Skeletal muscle tissue (tissue), 3 donors: ENCODE measurements at regions not wholly inside any gene's neighbourhood (a gene's known extent, or its start where the extent isn't known, plus 50 kb on each side); places are given as distances from the start of the nearest gene placed in this dataset.
"Not testable (repeated sequence)": the region's sequence is repeated elsewhere in the genome, so short reads cannot be mapped to it uniquely, and the experiment has no call there.

Experiments used
- H3K27ac ChIP-seq: one replicate; pipeline ENCODE4 v1.7.0; 2013; ENCODE audit warnings: mild to moderate bottlenecking, low read depth, low read length, inconsistent platforms
- H3K27me3 ChIP-seq, 3 donors: one replicate each; pipeline ENCODE4 v1.7.0; 2013; ENCODE audit warnings: low read length in 3 of 3; ENCODE audit not compliant: control insufficient read depth in 3 of 3, insufficient read depth in 3 of 3
- H3K36me3 ChIP-seq, 3 donors: one replicate each; pipeline ENCODE4 v1.7.0; 2013; ENCODE audit warnings: low read length in 3 of 3; ENCODE audit not compliant: control insufficient read depth in 3 of 3, insufficient read depth in 3 of 3
- H3K4me1 ChIP-seq, 3 donors: one replicate each; pipeline ENCODE4 v1.7.0; 2013; ENCODE audit warnings: low read length in 3 of 3, mild to moderate bottlenecking in 3 of 3; ENCODE audit not compliant: control insufficient read depth in 3 of 3, insufficient read depth in 3 of 3
- H3K4me3 ChIP-seq, 3 donors: one replicate each; pipeline ENCODE4 v1.7.0; 2013; ENCODE audit warnings: low read length in 3 of 3
- H3K9ac ChIP-seq, 3 donors: one replicate each; pipeline ENCODE4 v1.7.0; 2013; ENCODE audit warnings: low read length in 3 of 3, mild to moderate bottlenecking in 3 of 3, moderate library complexity in 2 of 3, low read depth in 1 of 3
- H3K9me3 ChIP-seq, 3 donors: one replicate each; pipeline ENCODE4 v1.7.0; 2013; ENCODE audit warnings: low read length in 3 of 3; ENCODE audit not compliant: control insufficient read depth in 3 of 3
- donor health status: Osteomylitis.

DNA sequence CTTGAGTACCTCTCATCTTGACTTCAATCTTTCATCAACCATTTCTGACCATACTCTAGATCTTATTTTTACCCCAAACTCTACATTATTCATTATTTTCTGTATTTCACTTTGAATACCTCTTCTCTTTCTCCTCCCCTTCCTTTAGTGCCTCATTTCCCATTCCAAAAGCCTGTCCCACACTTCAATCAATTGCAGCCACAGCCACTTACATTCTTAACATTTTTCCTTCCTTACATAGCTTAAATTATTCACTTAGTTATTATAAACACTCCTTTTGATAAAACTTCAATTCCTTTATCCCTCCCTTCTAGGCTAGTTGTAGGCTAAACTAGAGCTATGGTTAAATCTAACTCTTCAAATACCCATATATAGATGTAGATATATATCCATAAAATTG, 344.0 kb downstream of the PRR16 start:
- Histone ChIP-seq H3K9me3 (no peaks in the 10 kb centered on the region), H3K36me3 (no peaks in the 10 kb centered on the region), H3K4me1 (no peaks in the 10 kb centered on the region), H3K27me3 (no peaks in the 10 kb centered on the region), H3K27ac (no peak overlapping the region), H3K9ac (no peak overlapping the region), H3K4me3 (no peak overlapping the region)

DNA sequence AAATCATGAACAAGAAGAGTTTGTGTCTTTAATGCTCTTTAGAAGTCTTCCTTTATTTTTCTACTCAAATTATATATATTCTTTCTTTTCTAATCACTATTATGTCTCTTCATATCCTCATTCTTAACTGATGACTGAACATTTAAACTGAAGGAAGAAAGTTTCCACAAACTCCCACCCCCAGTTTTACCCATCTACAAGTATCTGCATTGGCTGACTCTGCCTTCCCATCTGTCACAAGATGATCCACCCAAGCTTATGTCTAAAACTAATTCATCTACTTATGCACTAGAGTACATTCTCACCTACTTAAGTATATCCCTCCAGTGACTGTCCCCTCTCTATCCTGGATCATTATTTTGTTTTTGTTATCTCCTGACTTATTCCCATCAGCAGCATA, 344.5 kb downstream of the PRR16 start:
- no peak overlapping the region for H3K4me3 ChIP-seq
- H3K9me3 ChIP-seq = no peaks in the 10 kb centered on the region

DNA sequence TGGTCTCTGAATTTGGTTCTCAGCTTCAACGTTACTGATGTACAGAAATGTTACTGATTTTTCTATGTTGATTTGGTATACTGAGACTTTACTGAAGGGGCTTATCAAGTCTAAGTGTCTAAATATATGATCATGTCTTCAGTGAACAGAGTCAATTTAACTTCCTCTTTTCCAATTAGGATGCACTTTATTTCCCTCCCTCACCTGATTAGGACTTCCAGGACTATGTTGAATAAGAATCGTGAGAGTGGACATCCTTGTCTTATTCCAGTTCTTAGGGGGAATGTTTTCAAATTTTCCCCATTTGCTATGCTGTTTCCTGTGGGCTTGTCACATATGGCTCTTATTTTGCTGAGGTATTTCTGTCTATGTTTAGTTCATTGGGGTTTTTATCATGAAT, 349.5 kb downstream of the PRR16 start:
- Histone ChIP-seq H3K27me3 (no peaks in the 10 kb centered on the region), H3K9ac (no peak overlapping the region), H3K36me3 (no peaks in the 10 kb centered on the region), H3K27ac (no peak overlapping the region), H3K4me3 (no peak overlapping the region), H3K4me1 (no peaks in the 10 kb centered on the region), H3K9me3 (no peaks in the 10 kb centered on the region)

More for the DNA sequence above, 344.5 kb downstream of the PRR16 start:
- Histone ChIP-seq H3K9ac (no peak overlapping the region), H3K27me3 (no peaks in the 10 kb centered on the region), H3K27ac (no peak overlapping the region), H3K4me1 (no peaks in the 10 kb centered on the region), H3K36me3 (no peaks in the 10 kb centered on the region)

DNA sequence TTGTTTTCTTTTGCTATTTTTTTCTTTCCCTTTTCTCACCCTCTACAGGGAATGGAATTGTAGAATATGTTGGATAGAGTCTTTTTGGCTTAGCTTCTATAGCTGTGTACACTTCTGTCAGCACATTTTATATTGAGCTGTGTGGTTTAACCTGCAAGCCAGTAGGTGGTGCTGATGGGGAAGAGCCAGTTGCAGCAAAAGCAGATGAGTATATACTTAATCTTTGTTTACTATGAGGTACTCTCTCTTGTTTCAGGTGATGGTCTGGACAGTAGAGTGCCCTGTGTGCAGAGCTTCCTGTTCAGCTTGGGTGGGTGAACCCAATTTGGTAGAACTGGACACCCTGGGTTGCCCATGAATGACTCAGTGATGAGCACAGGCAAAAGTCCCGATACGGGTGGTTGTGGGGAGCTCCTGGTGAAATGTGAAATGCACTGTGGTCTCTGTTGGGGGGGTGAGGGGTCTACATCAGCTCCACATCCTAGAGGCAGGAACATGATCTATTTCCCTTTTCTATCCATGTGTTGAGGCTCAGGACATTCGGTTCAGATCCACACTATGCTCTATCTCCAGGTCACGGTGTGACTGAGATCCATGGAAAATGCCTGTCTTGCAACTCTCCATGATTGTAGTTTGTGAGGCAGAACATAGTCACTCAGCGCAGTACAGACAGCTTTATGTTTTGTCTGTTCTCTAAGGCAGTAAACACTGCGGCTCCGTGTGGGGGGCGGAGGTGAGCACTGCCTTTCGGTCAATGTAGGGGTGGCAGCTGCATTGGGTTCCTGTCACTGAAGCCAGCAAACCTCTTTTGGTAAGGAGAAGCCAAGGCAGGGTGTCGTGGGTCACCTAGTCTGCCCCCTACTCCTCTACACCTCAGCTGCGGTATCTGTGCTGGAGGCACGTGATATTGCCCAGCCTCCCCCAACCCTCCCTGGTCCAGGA, 353.2 kb downstream of the PRR16 start:
- H3K27ac ChIP-seq = no peak overlapping the region
- no peaks in the 10 kb centered on the region for H3K4me1 ChIP-seq
- H3K9me3 ChIP-seq = no peaks in the 10 kb centered on the region
- no peaks in the 10 kb centered on the region for H3K27me3 ChIP-seq
- no peak overlapping the region for H3K9ac ChIP-seq
- H3K36me3 ChIP-seq = no peaks in the 10 kb centered on the region
- H3K4me3 ChIP-seq = no peak overlapping the region

DNA sequence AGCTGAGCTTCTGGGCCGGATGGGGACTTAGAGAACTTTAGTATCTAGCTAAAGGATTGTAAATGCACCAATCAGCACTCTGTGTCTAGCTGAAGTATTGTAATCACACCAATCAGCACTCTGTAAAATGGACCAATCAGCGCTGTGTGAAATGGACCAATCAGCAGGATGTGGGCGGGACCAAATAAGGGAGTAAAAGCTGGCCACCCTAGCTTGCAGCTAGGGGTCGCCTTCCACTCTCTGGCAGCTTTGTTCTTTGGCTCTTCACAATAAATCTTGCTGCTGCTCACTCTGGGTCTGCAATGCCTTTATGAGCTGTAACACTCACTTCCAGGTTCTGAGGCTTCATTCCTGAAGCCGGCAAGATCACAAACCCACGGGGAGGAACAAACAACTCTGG, 354.0 kb downstream of the PRR16 start:
- H3K4me3 ChIP-seq = no peak overlapping the region
- no peak overlapping the region for H3K9ac ChIP-seq
- H3K9me3 ChIP-seq = no peaks in the 10 kb centered on the region
- H3K27me3 ChIP-seq = no peaks in the 10 kb centered on the region
- no peaks in the 10 kb centered on the region for H3K36me3 ChIP-seq
- H3K4me1 ChIP-seq = no peaks in the 10 kb centered on the region
- no peak overlapping the region for H3K27ac ChIP-seq

DNA sequence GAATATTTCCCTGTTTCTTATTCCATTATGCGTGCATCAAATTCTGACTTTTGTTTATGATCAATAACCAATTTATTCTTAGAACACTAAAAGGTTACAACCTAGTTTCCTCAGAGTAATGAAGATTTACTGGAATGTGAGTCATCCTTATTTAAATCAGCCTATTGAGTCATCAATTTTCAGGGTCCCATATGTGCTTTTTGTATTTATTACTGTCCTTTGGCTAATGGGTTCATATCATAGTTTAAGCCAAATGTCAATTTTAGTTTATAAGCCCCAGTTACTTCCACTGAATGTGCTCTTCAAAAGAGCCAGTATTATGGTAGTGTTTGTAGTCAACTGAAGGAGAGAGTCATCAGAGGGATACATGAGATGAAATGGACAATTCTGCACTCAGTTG, 359.2 kb downstream of the PRR16 start:
- H3K9ac ChIP-seq = no peak overlapping the region
- H3K36me3 ChIP-seq = no peaks in the 10 kb centered on the region
- H3K4me1 ChIP-seq = no peaks in the 10 kb centered on the region
- H3K9me3 ChIP-seq = no peaks in the 10 kb centered on the region
- no peak overlapping the region for H3K27ac ChIP-seq
- no peak overlapping the region for H3K4me3 ChIP-seq
- H3K27me3 ChIP-seq = no peaks in the 10 kb centered on the region

DNA sequence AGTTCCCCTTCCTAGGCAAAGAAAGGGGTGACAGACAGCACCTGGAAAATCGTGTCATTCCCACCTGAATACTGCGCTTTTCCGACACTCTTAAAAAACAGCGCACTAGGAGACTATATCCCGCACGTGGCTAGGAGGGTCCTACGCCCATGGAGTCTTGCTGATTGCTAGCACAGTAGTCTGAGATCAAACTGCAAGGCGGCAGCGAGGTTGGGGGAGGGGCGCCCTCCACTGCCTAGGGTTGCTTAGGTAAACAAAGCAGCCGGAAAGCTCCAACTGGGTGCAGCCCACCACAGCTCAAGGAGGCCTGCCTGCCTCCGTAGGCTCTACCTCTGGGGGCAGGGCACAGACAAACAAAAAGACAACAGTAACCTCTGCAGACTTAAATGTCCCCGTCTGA, 367.5 kb downstream of the PRR16 start:
- not testable (repeated sequence) for H3K27ac ChIP-seq, H3K27me3 ChIP-seq, H3K4me1 ChIP-seq

DNA sequence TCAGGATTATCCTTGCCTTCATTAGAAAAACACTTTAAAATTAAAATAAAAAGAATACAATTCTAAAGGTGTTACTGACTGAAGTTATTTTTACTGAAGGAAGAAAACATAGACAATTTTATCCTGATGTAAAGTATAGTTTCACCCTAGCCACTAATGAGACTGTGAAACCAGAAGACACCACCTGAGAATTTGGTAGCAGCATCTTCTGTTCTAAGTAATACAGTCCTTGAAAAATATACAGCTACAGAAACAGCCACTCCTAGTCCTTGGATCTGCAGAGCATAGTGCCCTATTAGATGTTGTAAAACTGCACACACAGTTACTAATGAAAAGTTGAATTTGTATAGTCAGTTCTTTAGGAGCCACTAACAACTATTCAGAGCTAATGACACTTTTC, 377.7 kb downstream of the PRR16 start:
- Histone ChIP-seq H3K36me3 (no peaks in the 10 kb centered on the region), H3K4me1 (no peaks in the 10 kb centered on the region), H3K27me3 (no peaks in the 10 kb centered on the region), H3K27ac (no peak overlapping the region), H3K9ac (no peak overlapping the region), H3K4me3 (no peak overlapping the region), H3K9me3 (no peaks in the 10 kb centered on the region)

More for the DNA sequence above, 367.5 kb downstream of the PRR16 start:
- not testable (repeated sequence) for H3K36me3 ChIP-seq, H3K9me3 ChIP-seq, H3K9ac ChIP-seq, H3K4me3 ChIP-seq

DNA sequence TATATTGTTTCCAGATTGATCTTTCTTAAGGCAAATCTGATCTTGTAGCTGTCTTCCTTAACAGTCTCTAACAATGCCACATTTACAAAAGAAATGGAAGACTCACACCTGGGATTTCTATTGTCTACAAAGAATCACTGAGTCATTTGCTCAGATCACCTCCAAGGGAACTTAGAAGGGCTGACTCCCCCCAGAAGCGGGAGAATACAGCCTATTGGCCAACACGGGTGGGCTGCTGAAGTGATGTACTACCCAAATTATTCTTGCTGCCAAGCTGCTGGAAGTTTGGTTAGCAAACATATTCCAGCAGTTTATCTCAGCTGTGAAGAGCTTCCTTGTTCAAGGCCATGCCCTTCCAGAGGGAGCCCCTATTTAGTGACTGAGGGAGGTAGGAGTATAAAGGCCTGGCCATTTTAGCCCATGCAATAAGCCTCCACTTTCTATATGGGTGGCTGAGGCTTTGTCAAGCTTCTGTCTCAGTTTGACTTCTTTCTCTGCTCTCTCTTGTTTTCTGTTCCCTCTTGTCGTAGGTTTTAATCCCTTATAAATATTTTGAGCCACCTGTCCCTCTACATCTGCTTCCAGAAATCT, 379.4 kb downstream of the PRR16 start:
- H3K27ac ChIP-seq = no peak overlapping the region
- H3K9me3 ChIP-seq = no peaks in the 10 kb centered on the region
- H3K27me3 ChIP-seq = no peaks in the 10 kb centered on the region
- H3K4me3 ChIP-seq = no peak overlapping the region
- no peaks in the 10 kb centered on the region for H3K4me1 ChIP-seq
- H3K36me3 ChIP-seq = no peaks in the 10 kb centered on the region
- no peak overlapping the region for H3K9ac ChIP-seq

DNA sequence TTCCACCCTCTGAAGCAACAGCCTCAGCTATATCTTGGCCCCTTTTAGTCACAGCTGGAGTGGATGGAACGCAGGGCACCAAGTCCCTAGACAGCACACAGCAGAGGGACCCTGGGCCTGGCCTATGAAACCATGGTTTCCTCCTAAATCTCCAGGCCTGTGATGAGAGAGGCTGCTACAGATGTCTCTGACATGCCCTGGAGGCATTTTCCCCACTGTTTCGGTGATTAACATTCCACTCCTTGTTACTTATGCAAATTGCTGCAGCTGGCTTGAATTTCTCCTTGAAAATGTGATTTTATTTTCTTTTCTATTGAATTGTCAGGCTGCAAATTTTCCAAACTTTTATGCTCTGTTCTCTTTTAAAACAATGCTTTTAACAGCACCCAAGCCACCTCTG, 384.8 kb downstream of the PRR16 start:
- H3K36me3 ChIP-seq = no peaks in the 10 kb centered on the region
- H3K4me3 ChIP-seq = no peak overlapping the region
- no peak overlapping the region for H3K27ac ChIP-seq
- no peak overlapping the region for H3K9ac ChIP-seq
- no peaks in the 10 kb centered on the region for H3K4me1 ChIP-seq
- no peaks in the 10 kb centered on the region for H3K27me3 ChIP-seq
- H3K9me3 ChIP-seq = no peaks in the 10 kb centered on the region
